GM12878 (cell line): ENCODE measurements at regions not wholly inside any gene's neighbourhood (a gene's known extent, or its start where the extent isn't known, plus 50 kb on each side); places are given as distances from the start of the nearest gene placed in this dataset.

Experiments used
- ATAC-seq: fragments of 200-7000 bp; cut with Tn5 transposase; 3 replicates; pipeline ENCODE4 v1.9.1; 2020; ENCODE audit warnings: mild to moderate bottlenecking, moderate library complexity
- BruUV-seq: library from RNA; stranded (reverse); fragments of 400-500 nt; replicated peaks from 2 replicates; lab custom pipeline; 2021; lab: Mats Ljungman, UMichigan
- CTCF ChIA-PET: fragments of 300-600 bp; sonication (Branson Sonifier 250); formaldehyde crosslinking; extraction: SDS; loops from one replicate; lab custom pipeline; 2021; ENCODE audit warnings: inconsistent platforms; lab: Yijun Ruan, JAX
- POLR2A ChIA-PET: fragments of 350-600 bp; formaldehyde crosslinking; extraction: SDS; loops from one replicate; lab custom pipeline; 2021; ENCODE audit warnings: inconsistent platforms; lab: Charles Lee
- RAD21 ChIA-PET: fragments of 300-600 bp; sonication (Branson Sonifier 250); formaldehyde crosslinking; loops from one replicate; lab custom pipeline; 2023; ENCODE audit warnings: antibody characterized with exemption; ENCODE audit not compliant: unreplicated experiment; lab: Charles Lee
- SMC1A ChIA-PET: fragments of 300-600 bp; sonication (Branson Sonifier 250); formaldehyde crosslinking; loops from one replicate; lab custom pipeline; 2023; ENCODE audit not compliant: unreplicated experiment, uncharacterized antibody; lab: Charles Lee
- DNase-seq: peaks from one replicate; pipeline ENCODE4 v3.0.0-alpha.2; 2011; ENCODE audit warnings: low read depth, low spot score
- FAIRE-seq: peaks from 3 replicates; lab custom pipeline; 2011; peaks lifted over from hg19 to GRCh38; lab: Jason Lieb, UNC
- H2AFZ ChIP-seq: 2 replicates; pipeline ENCODE4 v1.6.0; 2011; ENCODE audit warnings: low read depth, low read length, control low read depth; ENCODE audit not compliant: control insufficient read depth
- H3K27ac ChIP-seq: 2 replicates; pipeline ENCODE4 v1.5.1; 2011; ENCODE audit warnings: control low read depth; ENCODE audit not compliant: control insufficient read depth, insufficient read depth
- H3K27me3 ChIP-seq, 2 experiments: replicated peaks in 1 of 2; 2 replicates each; pipeline versions ENCODE4 v1.6.0 to v1.6.1; 2011; ENCODE audit warnings: low read length in 1 of 2; ENCODE audit not compliant: control insufficient read depth in 2 of 2, insufficient read depth in 2 of 2
- H3K36me3 ChIP-seq, 2 experiments: 2 replicates each; pipeline ENCODE4 v1.5.1; 2011; ENCODE audit warnings: low read length in 1 of 2; ENCODE audit not compliant: control insufficient read depth in 2 of 2, insufficient read depth in 2 of 2
- H3K4me1 ChIP-seq: 2 replicates; pipeline ENCODE4 v1.6.1; 2011; ENCODE audit warnings: mild to moderate bottlenecking, low read length, moderate library complexity, mixed read lengths; ENCODE audit not compliant: control insufficient read depth, insufficient read depth
- H3K4me2 ChIP-seq: 2 replicates; pipeline ENCODE4 v1.6.0; 2011; ENCODE audit warnings: control low read depth; ENCODE audit not compliant: control insufficient read depth, insufficient read depth
- H3K4me3 ChIP-seq: fragments of 200-600 bp; sonication (generic); 2 replicates; pipeline ENCODE4 v1.5.1; 2016
- H3K79me2 ChIP-seq: 2 replicates; pipeline ENCODE4 v1.6.0; 2011; ENCODE audit warnings: low read length; ENCODE audit not compliant: control insufficient read depth, insufficient read depth
- H3K9ac ChIP-seq: 2 replicates; pipeline ENCODE4 v1.8.0; 2011; ENCODE audit warnings: low read length, control low read depth, mixed read lengths; ENCODE audit not compliant: control insufficient read depth, insufficient read depth
- H3K9me3 ChIP-seq: replicated peaks from 3 replicates; pipeline ENCODE4 v1.5.1; 2011; ENCODE audit warnings: mild to moderate bottlenecking, low read length; ENCODE audit not compliant: control insufficient read depth, insufficient read depth
- H4K20me1 ChIP-seq: 2 replicates; pipeline ENCODE4 v1.6.0; 2011; ENCODE audit not compliant: control insufficient read depth, insufficient read depth
- CEBPB ChIP-seq, 2 experiments: fragments of 150-350 bp in 1 of 2; IDR thresholded peaks; 2 replicates each; pipeline ENCODE4 v1.6.1; 2012 to 2014; ENCODE audit warnings: low read depth in 2 of 2, low read length in 2 of 2, borderline replicate concordance in 1 of 2, inconsistent platforms in 1 of 2
- NFIC ChIP-seq: IDR thresholded peaks from 2 replicates; pipeline ENCODE4 v1.6.1; 2012; ENCODE audit warnings: low read depth, mild to moderate bottlenecking, inconsistent platforms, low read length, moderate library complexity
- RAD21 ChIP-seq: IDR thresholded peaks from 2 replicates; pipeline ENCODE4 v1.6.1; 2011; ENCODE audit warnings: mild to moderate bottlenecking, low read depth, low read length, moderate library complexity; ENCODE audit not compliant: insufficient read depth
- RELA ChIP-seq: fragments of 450-650 bp; IDR thresholded peaks from 2 replicates; pipeline ENCODE4 v1.8.0; 2014; ENCODE audit warnings: borderline replicate concordance; ENCODE audit not compliant: partially characterized antibody
- RELB ChIP-seq: fragments of 450-650 bp; IDR thresholded peaks from 2 replicates; pipeline ENCODE4 v1.6.1; 2017; ENCODE audit warnings: low read depth, mild to moderate bottlenecking, moderate library complexity
- ZNF274 ChIP-seq: IDR thresholded peaks from one replicate; pipeline ENCODE4 v1.8.0; 2011; ENCODE audit not compliant: insufficient read length, insufficient read depth
- ZSCAN29 ChIP-seq: fragments of 450-650 bp; IDR thresholded peaks from 2 replicates; pipeline ENCODE4 v1.6.1; 2017; ENCODE audit warnings: mild to moderate bottlenecking, moderate library complexity
- WGBS: methylation state at CpG from one replicate; pipeline ENCODE4 v1.1.6; 2016; ENCODE audit warnings: low lambda C conversion rate; ENCODE audit not compliant: insufficient replicate concordance, insufficient coverage; ENCODE audit errors: missing lambda C conversion rate; 5-methylcytosine and 5-hydroxymethylcytosine counted together
- in situ Hi-C: fragments of 300-500 bp; cut with MboI; formaldehyde crosslinking; loops from 9 replicates; pipeline ENCODE4 v1.14.3; 2018; ENCODE audit warnings: mixed read lengths
- intact Hi-C: fragments of 100-400 bp; cut with micrococcal nuclease; formaldehyde crosslinking; loops from one replicate; pipeline ENCODE4 v1.14.2; 2022; ENCODE audit not compliant: unreplicated experiment
- TF ChIP-seq, protein P1 (sequence below): IDR thresholded peaks from 2 replicates; pipeline ENCODE4 v1.6.1; 2012; ENCODE audit warnings: low read length, inconsistent platforms

DNA sequence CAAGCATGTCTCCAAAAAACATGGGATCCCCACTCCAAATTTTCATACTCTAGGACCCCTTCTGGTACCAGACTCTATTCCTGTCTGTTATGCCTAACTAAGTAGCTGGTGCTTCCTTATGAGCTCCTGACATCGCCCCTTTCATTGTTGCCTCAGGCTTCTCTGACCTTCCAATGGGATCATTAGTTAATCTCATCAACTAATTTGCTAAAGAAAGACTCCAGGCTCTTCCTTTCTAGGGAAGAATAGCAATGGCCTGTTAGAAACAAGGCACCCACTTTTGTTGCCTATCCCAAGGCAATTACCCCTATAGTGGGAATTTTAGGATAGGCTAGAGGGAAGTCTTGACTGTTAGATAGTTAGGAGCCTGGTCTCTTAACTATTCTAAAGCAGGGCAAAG lies 369.5 kb downstream of the MLLT3 start (continued):
- TF ChIP-seq, protein P1, sequence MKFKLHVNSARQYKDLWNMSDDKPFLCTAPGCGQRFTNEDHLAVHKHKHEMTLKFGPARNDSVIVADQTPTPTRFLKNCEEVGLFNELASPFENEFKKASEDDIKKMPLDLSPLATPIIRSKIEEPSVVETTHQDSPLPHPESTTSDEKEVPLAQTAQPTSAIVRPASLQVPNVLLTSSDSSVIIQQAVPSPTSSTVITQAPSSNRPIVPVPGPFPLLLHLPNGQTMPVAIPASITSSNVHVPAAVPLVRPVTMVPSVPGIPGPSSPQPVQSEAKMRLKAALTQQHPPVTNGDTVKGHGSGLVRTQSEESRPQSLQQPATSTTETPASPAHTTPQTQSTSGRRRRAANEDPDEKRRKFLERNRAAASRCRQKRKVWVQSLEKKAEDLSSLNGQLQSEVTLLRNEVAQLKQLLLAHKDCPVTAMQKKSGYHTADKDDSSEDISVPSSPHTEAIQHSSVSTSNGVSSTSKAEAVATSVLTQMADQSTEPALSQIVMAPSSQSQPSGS, result no peak
- TF ChIP-seq RAD21 (no peak), RELB (no peak)

DNA sequence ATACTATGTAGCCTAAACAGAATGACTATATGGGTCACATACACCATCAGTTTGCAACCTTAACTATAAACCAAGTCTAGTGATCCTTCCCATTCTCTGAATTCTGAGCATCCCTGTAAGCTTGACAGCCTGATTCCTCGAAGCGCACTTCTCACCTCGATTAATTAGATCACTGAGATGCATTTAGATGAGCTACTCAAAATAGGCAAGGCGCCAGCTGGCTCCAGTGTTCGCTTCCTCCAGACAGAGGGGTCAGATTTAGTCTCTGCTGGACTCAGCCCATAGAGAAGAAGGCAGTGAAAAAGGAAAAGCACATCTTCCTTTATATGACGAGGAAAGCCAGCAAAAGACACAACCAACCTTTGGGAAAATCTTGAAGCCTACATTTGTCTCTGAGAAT lies 371.5 kb downstream of the MLLT3 start:
- DNase-seq (no peak), ATAC-seq (no peak), FAIRE-seq (no peak)
- POLR2A ChIA-PET, result no interaction called here
- H3K36me3 ChIP-seq, result no peaks in the 10 kb centered on the region
- WGBS, result 30% methylated on average over 6 of the region's 6 CpGs
- BruUV-seq, result no TSS peak
- CTCF ChIA-PET, result no interaction called here
- H3K79me2 ChIP-seq, result no peaks in the 10 kb centered on the region
- in situ Hi-C loops (no loop called here), intact Hi-C loops (no loop called here)
- SMC1A ChIA-PET, result interaction anchor here (1.1 kb wide), 1 partner anchor 21 kb away, joined by 3 read pairs; no protein-coding TSS in a partner anchor
- no peak overlapping the region for H2AFZ ChIP-seq
- H3K4me2 ChIP-seq, result no peak overlapping the region
- H3K9me3 ChIP-seq, result no peaks in the 10 kb centered on the region; the same call in 2 of the 3 replicates
- H4K20me1 ChIP-seq, result no peaks in the 10 kb centered on the region
- H3K27me3 ChIP-seq, result no peaks in the 10 kb centered on the region; a peak in 1 of 4 replicates
- H3K4me3 ChIP-seq, result no peak overlapping the region
- H3K27ac ChIP-seq, result no peak overlapping the region
- no peaks in the 10 kb centered on the region for H3K4me1 ChIP-seq
- no peak for TF ChIP-seq ZSCAN29
- no peak for TF ChIP-seq RELB
- no peak for TF ChIP-seq RELA
- TF ChIP-seq ZNF274, result no peak
- no peak for TF ChIP-seq CEBPB (IDR thresholded peaks at IDR 0.05; ENCODE audit: borderline replicate concordance in 1 of 2, low read depth in 2 of 2, low read length in 2 of 2)
- TF ChIP-seq NFIC, result no peak
- RAD21 ChIA-PET, result no interaction called here
- no peak overlapping the region for H3K9ac ChIP-seq
